GM11168 (cell line): ENCODE measurements at regions not wholly inside any gene's neighbourhood (a gene's known extent, or its start where the extent isn't known, plus 50 kb on each side); places are given as distances from the start of the nearest gene placed in this dataset.

Source experiments
- in situ Hi-C: fragments of 300-500 bp; cut with MboI; formaldehyde crosslinking; loops from one replicate; pipeline ENCODE4 v1.12.0; 2022; ENCODE audit warnings: low sequenced_read_pairs; ENCODE audit not compliant: unreplicated experiment

- in situ Hi-C loops: no loop called here
Observed at GRCh38 chr3:144424606-144425005, 453.0 kb downstream of the DIPK2A start.

DNA sequence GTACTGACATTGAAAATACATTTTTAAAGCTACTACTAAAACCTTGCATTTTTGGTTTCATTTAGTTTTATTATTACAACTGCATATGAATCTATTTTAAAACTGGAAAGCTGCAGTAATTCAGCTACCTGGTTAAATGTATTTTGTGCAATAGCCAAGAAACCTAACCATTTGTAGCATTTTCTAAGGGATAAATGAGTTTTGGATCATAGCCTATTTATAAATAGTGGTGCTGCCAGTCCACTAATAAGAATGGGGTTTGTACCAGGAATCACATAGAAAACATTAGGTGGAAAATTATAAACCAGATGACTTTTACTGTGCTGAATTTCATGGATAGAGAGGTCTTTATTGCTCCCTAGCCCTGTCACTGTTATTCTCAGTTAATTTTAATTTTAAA lies 454.7 kb downstream of the DIPK2A start:
- in situ Hi-C loops: no loop called here

DNA sequence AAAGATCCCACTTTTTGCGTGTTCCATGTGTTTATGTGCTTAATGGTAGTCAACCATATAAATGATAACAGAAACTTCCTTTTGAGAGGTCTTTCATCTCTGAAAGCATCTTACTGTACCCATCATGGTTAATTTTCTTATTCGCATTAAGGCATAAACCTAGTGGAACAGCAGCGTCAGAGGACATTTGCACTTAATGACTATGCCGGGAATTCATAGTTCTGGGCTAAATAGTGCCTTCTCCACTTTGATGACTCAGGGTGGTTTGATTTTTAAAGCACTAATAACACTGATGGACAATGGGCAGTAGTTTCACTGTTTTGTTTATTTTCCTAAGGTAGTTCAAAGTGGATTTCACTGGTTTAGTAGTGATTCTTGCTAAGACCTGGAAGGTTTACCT lies 455.3 kb downstream of the DIPK2A start:
- in situ Hi-C loops: no loop called here

DNA sequence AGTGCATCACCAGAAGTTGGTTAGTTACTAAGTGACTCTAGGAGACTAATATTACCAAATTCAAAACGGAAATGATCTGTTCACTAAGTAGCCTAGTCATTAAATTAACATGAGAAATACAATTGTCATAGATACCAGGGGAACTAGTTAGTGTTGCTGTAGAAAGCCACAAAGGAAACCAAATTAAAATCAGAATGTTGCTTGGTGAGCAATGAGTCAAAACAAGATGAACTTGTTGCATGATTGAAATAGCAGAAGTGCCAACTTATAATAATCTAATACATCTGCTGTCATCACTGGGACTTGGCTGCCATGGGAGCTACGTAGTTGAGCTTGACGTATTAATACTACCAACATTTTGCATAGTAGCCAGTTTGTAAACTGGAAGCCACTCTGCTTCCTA lies 458.1 kb downstream of the DIPK2A start:
- in situ Hi-C loops: no loop called here

- in situ Hi-C loops: no loop called here
Observed at GRCh38 chr3:144431134-144431533, 459.5 kb downstream of the DIPK2A start.

DNA sequence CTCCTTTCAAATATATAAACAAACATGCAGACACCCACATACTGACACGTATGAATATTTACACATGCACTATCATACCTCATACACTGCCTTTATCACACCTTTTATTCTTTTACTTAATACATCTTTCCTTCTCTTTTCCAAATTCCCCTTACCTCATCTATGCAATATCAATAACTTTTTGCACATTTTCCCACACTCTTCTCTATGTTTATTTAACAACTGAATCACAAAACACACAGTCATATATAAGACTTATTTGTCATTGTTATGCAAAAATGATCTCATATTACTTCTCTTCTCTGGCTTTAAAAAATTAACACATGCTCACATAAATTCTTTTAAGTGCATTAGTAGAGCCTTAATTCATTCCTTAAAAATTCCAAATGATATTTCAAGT lies 461.4 kb downstream of the DIPK2A start:
- in situ Hi-C loops: no loop called here

GRCh38 chr3:144437989-144438388 lies 466.4 kb downstream of the DIPK2A start:
- in situ Hi-C loops: no loop called here

DNA sequence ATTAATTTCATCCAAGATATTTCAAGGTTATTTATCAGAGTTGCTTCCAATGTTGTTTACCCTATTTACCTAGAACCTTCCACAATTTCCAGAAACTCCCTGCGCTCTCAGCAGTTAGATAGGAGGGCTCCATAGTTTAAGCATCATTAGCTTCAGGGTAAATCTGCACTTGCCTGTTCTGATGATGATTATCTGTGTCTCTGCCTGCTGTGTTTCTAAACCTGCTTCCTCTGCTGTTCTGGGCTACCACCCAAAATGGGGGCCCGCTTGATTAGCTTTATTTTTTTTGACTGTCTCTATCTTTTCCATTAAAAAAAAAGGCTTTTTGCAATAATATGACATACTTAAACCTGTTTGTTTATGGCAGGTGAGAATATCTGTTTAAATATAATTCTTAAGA lies 472.4 kb downstream of the DIPK2A start:
- in situ Hi-C loops: no loop called here

GRCh38 chr3:144444546-144444945 lies 472.9 kb downstream of the DIPK2A start:
- in situ Hi-C loops: no loop called here

GRCh38 chr3:144455841-144456440 lies 484.3 kb downstream of the DIPK2A start:
- in situ Hi-C loops: no loop called here

DNA sequence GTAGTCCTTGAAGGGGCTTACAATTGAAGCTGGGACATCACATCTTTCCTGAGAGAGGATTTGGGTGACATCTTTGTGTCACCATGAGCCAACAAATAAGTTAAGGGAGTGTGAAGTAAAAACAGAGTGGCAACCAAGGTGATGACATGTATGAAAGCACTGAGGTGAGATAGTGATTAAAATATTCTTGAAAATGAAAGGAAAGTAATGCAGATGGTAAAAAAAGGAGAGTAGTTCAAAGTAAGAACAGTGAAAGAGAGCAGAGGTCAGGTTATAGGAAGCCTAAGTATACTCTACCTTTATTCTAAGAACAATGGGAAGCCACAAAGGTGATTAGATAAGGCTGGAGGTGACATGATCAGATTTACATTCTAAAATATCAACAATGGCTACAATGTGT lies 486.1 kb downstream of the DIPK2A start:
- in situ Hi-C loops: no loop called here

GRCh38 chr3:144458283-144458682 lies 486.7 kb downstream of the DIPK2A start:
- in situ Hi-C loops: no loop called here

DNA sequence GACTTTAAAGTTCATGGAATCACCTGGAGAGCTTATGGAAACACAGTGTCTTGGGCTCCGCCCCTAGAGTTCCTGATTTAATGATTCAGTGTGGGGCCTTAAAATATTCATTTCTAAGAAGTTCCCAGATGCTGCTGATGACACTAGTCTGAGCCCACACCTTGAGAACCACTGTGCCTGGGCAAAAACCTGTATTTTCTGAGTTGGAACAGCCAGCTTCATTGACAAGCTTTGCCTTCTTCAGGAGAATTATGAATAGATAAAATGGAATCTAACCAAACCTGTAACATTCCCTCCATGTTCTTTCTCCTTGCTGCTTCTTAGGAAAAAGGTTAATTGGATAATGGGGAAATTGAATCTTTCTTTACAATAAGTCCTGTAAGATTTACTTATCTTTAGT lies 490.7 kb downstream of the DIPK2A start:
- in situ Hi-C loops: no loop called here

GRCh38 chr3:144463911-144464310 lies 492.3 kb downstream of the DIPK2A start:
- in situ Hi-C loops: no loop called here

DNA sequence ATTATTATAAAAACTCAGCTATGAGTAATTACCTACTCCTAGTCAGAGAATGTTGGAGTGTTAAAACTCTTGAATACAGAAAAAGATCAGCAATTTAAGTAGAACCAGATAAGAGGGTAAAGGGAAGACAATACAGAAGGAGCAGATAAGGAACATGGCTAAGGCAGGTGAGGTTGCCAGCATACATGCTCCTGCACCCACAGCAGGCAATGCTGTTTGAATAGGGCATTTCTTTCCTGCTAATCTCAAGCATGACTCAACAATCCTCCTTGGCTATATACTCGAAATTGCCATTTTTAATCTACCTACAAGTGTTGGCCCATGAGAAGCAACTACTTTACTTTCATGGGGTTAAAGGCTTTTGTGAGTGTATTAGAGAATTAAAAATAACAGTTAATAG lies 494.5 kb downstream of the DIPK2A start:
- in situ Hi-C loops: no loop called here

DNA sequence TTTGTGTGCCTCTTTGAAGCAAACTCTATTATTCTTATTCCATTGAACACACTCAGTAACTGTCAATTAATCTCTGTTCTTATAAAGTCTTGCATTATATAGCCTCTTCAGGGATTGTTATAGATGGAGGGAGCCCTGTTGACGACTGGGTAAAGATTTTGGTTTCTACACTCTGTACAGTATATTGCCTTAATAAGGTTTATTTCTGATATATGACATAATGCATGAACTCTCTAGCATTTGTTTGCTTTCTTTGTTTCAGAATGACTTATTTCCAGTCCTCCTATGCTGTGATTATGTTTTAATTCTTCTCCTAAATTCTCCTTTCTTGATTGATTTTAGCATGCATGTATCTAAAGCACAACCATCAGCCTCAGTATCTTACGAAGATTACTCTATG lies 494.9 kb downstream of the DIPK2A start:
- in situ Hi-C loops: no loop called here

DNA sequence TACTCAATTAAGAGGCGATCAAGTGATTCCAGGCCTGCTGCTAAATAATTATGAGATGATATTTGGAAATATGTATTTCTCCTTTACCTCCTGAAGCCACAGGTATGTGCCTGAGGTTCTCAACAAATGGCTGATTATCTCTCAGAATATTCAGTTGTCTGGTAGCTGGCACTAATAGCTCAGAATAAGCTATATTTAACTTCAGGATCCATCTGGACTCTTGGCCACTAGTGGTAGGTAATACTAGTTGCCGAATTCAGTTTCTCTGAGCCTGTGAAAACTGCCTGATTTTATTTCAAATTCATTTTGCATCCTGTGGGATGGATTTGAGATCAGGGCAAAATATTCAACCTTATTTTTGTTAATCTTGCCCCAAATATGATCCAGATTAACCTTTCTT lies 499.0 kb downstream of the DIPK2A start:
- in situ Hi-C loops: no loop called here

GRCh38 chr3:144477593-144477992 lies 506.0 kb downstream of the DIPK2A start:
- in situ Hi-C loops: no loop called here

DNA sequence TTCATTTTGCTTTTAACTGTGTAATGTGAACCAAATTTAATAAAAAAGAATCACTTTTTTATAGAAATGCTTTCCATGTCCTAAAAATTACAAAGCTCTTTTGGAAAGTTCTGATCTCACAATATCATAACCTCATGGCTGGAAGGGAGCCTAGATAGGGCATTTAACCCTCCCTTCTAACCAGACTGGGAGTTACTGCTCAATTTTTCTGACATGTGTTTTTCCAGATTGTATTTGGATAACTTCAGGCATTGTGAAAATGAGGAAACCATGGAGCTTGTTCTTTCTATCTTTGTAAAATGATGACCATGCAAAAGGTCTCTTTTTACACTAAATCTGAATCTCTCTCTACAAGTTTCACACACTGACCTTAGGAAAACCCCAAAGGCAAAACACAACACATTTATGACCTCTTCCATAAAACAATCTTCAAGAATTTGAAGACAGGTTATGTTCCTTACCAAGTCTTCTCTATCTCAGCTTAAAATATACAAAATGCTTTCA lies 508.8 kb downstream of the DIPK2A start:
- in situ Hi-C loops: no loop called here

GRCh38 chr3:144482876-144483275 lies 511.3 kb downstream of the DIPK2A start:
- in situ Hi-C loops: no loop called here

DNA sequence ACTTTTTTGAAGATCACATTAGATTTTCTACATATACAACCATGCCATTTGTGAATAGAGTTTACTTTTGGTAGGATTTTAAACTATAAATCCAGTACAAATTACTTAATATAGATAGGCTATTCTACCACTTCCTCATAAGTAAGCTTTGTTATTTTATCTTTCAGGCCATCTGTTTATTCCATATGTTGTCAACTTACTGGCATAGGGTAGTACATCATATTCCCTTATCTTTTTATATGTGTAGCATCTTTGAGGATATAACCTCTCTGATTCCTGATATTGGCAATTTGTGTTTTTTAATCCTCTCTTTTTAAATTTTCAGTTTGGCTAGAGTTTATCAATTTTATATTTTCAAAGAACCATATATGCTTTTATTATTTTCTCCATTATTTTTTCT lies 515.4 kb downstream of the DIPK2A start:
- in situ Hi-C loops: no loop called here

DNA sequence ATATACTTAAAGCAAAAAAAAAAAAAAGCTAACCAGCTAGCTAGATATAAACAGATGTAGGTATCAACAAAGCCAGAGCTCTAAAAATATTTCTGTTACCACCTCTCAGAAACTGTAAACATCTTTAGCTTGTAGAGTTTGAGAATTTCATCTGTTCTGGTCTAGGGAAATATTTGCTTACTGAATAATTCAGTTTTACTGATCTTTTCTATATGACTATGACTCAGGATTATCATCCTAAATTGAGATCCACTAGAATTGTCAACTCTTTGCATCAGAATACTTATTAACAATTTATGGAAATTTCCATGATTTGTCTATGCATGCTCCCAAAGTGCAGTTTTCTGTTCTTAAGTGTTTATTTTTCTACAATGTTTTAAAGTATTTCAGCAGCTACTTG lies 517.3 kb downstream of the DIPK2A start:
- in situ Hi-C loops: no loop called here

DNA sequence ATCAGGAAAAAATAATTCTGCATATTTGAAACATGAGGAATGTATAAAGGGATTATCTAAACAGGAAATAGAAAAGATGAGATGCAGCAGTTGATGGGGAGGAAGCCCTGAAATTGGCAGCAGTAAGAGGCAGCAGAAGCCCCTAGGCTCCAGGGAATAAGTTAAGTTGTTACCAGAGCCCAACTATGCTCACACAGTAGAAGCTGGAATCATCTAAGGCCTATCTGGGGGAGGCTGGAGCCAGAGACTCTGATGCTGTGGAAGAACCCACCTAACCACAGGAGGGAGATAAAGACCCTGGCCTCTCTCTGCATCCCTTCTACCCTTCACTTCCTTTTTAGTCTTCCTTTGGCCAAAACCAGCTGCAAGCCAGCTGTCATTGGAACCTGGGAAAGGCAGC lies 519.7 kb downstream of the DIPK2A start:
- in situ Hi-C loops: no loop called here
